Ovary (tissue), 7 donors: ENCODE measurements at regions not wholly inside any gene's neighbourhood (a gene's known extent, or its start where the extent isn't known, plus 50 kb on each side); places are given as distances from the start of the nearest gene placed in this dataset.

Experiments used
- DNase-seq, 5 donors: peaks; one replicate each; pipeline ENCODE4 v3.0.0-alpha.2; 2019 to 2020
- H3K27ac ChIP-seq, 2 donors: fragments of 200-600 bp; one replicate each; pipeline versions ENCODE4 v1.5.1 to v1.8.0; 2019 to 2022
- H3K27me3 ChIP-seq: fragments of 200-600 bp; one replicate; pipeline ENCODE4 v1.8.0; 2022
- H3K36me3 ChIP-seq: fragments of 200-600 bp; sonication (generic); one replicate; pipeline ENCODE4 v1.5.1; 2019
- H3K4me1 ChIP-seq: one replicate; pipeline ENCODE4 v1.8.1; 2013; ENCODE audit warnings: mild to moderate bottlenecking, moderate library complexity; ENCODE audit not compliant: insufficient read depth
- H3K4me3 ChIP-seq: fragments of 200-600 bp; sonication (generic); one replicate; pipeline ENCODE4 v1.5.1; 2017
- H3K9me3 ChIP-seq, 2 donors: fragments of 200-600 bp in 1 of 2; sonication (generic) in 1 of 2; one replicate each; pipeline versions ENCODE4 v1.5.1 to v1.8.1; 2013 to 2019; ENCODE audit warnings: mild to moderate bottlenecking in 1 of 2, moderate library complexity in 1 of 2
- EP300 ChIP-seq: sonication (generic); formaldehyde crosslinking; IDR thresholded peaks from one replicate; pipeline ENCODE4 v1.6.1; 2017; ENCODE audit warnings: antibody characterized with exemption
- POLR2A ChIP-seq: fragments of 450-650 bp; IDR thresholded peaks from one replicate; pipeline ENCODE4 v1.6.1; 2017; ENCODE audit warnings: antibody characterized with exemption, mild to moderate bottlenecking, moderate library complexity
- WGBS, 3 donors: extraction: QIAGEN DNeasy Blood & Tissue Kit in 1 of 3; methylation state at CpG; one replicate each; pipeline versions ENCODE4 v1.1.5 to v1.1.7; 2013 to 2017; 5-methylcytosine and 5-hydroxymethylcytosine counted together
- intact Hi-C, 4 donors: fragments of 100-400 bp; cut with DNase I; formaldehyde crosslinking; loops; one replicate each; pipeline versions ENCODE4 v1.11.0 to v1.15.1; 2022 to 2023
- TF ChIP-seq, protein P1 (sequence below), 3 donors: fragments of 450-650 bp in 2 of 3; fragments of 200-600 bp in 1 of 3; IDR thresholded peaks; one replicate each; pipeline versions ENCODE4 v1.5.1 to v1.8.0; 2016 to 2022; ENCODE audit warnings: antibody characterized with exemption in 3 of 3, mild to moderate bottlenecking in 1 of 3
- donor health status: DM: no; HTN: no; CAD: no; lungs with moderate emphysema.
- donor health status: DM: no; HTN: no; CAD: no.
- donor health status: Bipolar disorder and iron deficiency.
- donor health status: DM: no; HTN: no; CAD: no.
- donor health status: DM: yes; HTN: yes; CAD: no.

DNA sequence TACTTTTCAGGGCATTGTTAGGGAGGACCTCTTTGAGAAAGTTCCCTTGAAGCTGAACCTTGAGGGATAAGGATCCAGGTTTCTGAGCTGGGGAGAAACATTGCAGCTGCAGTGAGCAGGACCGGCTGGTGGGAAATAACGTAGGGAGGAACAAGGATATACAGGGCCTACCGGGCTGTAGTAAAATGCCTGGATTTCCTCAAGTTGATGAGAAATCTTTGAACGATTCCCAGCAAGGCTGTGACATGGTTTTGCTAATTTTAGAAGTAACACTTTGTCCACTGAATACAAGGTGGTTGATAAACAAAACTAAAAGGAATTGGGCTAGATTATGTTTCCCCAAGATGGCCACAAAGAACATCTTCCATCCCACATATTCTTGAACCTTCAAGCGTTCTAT, 137.0 kb upstream of the AGBL1 start:
- Histone ChIP-seq H3K4me3 (no peak overlapping the region), H3K27ac (no peak overlapping the region), H3K4me1 (no peaks in the 10 kb centered on the region), H3K36me3 (no peaks in the 10 kb centered on the region), H3K27me3 (no peaks in the 10 kb centered on the region), H3K9me3 (no peaks in the 10 kb centered on the region)
- 75 to 81% (median 80%) methylated on average over 5 of the region's 5 CpGs for WGBS, 3 donors
- DNase-seq: no peak
- intact Hi-C loops: no loop called here
- TF ChIP-seq POLR2A (no peak), EP300 (no peak)
- TF ChIP-seq, protein P1, sequence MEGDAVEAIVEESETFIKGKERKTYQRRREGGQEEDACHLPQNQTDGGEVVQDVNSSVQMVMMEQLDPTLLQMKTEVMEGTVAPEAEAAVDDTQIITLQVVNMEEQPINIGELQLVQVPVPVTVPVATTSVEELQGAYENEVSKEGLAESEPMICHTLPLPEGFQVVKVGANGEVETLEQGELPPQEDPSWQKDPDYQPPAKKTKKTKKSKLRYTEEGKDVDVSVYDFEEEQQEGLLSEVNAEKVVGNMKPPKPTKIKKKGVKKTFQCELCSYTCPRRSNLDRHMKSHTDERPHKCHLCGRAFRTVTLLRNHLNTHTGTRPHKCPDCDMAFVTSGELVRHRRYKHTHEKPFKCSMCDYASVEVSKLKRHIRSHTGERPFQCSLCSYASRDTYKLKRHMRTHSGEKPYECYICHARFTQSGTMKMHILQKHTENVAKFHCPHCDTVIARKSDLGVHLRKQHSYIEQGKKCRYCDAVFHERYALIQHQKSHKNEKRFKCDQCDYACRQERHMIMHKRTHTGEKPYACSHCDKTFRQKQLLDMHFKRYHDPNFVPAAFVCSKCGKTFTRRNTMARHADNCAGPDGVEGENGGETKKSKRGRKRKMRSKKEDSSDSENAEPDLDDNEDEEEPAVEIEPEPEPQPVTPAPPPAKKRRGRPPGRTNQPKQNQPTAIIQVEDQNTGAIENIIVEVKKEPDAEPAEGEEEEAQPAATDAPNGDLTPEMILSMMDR (IDR thresholded peaks at IDR 0.05): no peak

DNA sequence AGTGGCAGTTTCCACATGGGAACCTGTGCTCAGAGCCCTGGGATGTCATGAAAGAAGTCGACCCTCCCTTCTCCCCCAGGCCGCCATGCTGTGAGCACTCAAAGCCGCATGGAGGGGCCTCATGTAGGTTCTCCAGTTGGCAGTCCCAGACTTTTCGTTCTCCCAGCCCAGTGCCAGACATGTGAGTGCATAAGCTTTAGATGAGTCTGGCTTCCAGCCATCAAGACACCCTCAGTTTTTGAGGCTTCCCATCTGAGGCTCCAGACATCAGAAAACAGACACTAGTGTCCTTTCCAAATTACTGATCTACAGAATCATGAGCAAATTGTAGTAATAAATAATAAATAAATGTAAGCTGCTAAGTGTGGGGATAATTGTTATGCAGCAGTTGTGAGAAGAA, 136.5 kb upstream of the AGBL1 start:
- no peak for DNase-seq
- WGBS, 3 donors: 69 to 77% (median 73%) methylated on average over 4 of the region's 4 CpGs
- Histone ChIP-seq H3K36me3 (no peaks in the 10 kb centered on the region), H3K27me3 (no peaks in the 10 kb centered on the region), H3K4me3 (no peak overlapping the region), H3K9me3 (no peaks in the 10 kb centered on the region), H3K4me1 (no peaks in the 10 kb centered on the region), H3K27ac (no peak overlapping the region)
- TF ChIP-seq, protein P1 (IDR thresholded peaks at IDR 0.05): no peak
- TF ChIP-seq EP300: no peak
- TF ChIP-seq POLR2A: no peak
- intact Hi-C loops: no loop called here

DNA sequence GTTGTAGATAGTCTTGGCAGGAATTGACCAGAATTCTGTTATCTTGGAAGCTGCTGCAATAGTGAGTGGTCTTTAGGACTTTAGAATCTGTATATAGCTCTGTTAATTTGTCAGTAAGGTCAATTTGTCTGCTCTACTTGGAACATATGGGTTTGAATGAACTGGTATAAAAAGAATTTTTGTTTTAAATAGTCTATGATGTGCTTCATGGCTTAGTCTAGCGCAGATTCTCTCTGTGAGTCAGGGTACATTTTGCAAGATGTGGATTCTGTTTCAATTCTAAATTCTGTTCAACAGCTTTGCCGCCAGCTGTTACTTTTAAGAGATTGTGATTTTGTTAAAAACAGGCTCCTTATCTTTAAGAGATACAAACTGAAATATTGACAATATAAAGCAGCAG, 135.9 kb upstream of the AGBL1 start:
- Histone ChIP-seq H3K9me3 (no peaks in the 10 kb centered on the region), H3K4me1 (no peaks in the 10 kb centered on the region), H3K36me3 (no peaks in the 10 kb centered on the region), H3K4me3 (no peak overlapping the region), H3K27me3 (no peaks in the 10 kb centered on the region), H3K27ac (no peak overlapping the region)
- TF ChIP-seq, protein P1 (IDR thresholded peaks at IDR 0.05): no peak
- TF ChIP-seq EP300 (no peak), POLR2A (no peak)
- intact Hi-C loops: no loop called here
- WGBS, 3 donors: 27 to 50% (median 30%) methylated on average over 2 of the region's 2 CpGs
- no peak for DNase-seq

DNA sequence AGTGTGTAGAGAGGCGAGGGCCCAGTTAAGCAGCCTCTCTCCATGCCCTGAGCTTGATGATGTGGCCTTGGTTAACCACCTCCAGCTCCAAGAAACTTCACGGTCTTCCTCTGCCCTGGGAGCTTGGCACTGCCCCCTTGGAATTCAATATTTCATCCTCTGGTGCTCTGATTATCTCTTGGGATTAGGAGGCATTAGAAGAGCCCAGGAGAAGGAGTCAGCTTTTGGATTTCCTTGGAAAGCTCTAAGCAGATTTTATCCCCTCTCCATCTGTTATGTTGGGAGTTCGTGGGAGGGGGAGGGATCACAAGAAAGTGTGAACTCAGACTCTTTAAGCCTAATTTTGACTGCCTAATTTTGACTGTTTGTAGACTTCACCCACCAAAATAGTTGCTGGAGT, 132.7 kb upstream of the AGBL1 start:
- DNase-seq: no peak
- WGBS, 3 donors: 43 to 59% (median 52%) methylated on average over 3 of the region's 3 CpGs
- TF ChIP-seq EP300: no peak
- no peak for TF ChIP-seq POLR2A
- TF ChIP-seq, protein P1 (IDR thresholded peaks at IDR 0.05): no peak
- intact Hi-C loops: no loop called here
- Histone ChIP-seq H3K4me3 (no peak overlapping the region), H3K27me3 (no peaks in the 10 kb centered on the region), H3K27ac (no peak overlapping the region), H3K36me3 (no peaks in the 10 kb centered on the region), H3K9me3 (no peaks in the 10 kb centered on the region), H3K4me1 (no peaks in the 10 kb centered on the region)

DNA sequence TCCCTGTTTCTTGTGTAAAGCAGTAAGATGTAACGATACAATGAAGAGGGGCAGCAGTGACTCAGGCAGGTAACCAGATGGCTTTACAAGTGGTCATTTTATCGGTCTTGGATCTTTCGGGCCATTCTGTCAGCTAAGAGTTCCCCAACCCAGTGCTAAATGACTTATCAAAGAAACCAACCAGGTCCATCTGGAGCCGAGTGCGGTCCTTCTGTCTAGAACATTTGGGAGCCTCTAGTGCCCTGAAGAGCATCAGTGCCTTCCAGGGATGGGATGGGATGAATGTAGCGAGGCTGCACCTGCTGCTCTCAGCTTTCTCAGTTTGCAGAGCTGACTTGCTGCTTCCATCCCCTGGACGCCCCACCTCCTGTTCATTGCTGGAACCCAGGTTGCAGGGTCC, 131.7 kb upstream of the AGBL1 start:
- 75 to 85% (median 82%) methylated on average over 7 of the region's 7 CpGs for WGBS, 3 donors
- intact Hi-C loops: no loop called here
- Histone ChIP-seq H3K4me1 (no peaks in the 10 kb centered on the region), H3K4me3 (no peak overlapping the region), H3K27me3 (no peaks in the 10 kb centered on the region), H3K9me3 (no peaks in the 10 kb centered on the region), H3K27ac (no peak overlapping the region), H3K36me3 (no peaks in the 10 kb centered on the region)
- TF ChIP-seq, protein P1 (IDR thresholded peaks at IDR 0.05): no peak
- TF ChIP-seq EP300 (no peak), POLR2A (no peak)
- DNase-seq: no peak
